ENCODE measurements at regions not wholly inside any gene's neighbourhood (a gene's known extent, or its start where the extent isn't known, plus 50 kb on each side); places are given as distances from the start of the nearest gene placed in this dataset.

DNA sequence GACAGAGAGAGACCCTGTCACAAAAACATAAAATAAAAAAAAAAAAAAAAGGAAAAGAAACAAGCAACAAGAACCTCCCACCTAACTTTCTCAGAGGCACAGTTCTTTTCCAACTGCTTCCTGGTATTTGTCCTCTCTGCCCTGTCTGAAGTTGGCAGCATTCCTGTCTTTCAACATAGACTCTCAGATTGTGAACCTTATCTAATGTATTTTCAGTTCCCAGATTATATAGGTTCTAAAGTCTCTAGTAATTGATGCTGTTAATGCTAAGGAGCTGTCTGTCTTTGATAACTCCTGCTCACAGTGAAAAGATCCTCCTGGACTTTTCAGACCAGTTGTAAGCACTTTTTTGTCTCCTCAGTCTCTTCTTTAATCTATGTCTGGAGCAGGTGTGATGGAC lies 199.5 kb upstream of the P2RY1 start:
- DNase-seq, result no peak
- no peak overlapping the region for H3K4me3 Mint-ChIP-seq (ENCODE audit: unreplicated experiment)
- H3K27me3 Mint-ChIP-seq (ENCODE audit: unreplicated experiment), result no peaks in the 10 kb centered on the region
- no peaks in the 10 kb centered on the region for H3K9me3 Mint-ChIP-seq (ENCODE audit: unreplicated experiment)
- H3K4me1 Mint-ChIP-seq (ENCODE audit: low read depth, unreplicated experiment), result no peaks in the 10 kb centered on the region
- TF ChIP-seq, protein P1, sequence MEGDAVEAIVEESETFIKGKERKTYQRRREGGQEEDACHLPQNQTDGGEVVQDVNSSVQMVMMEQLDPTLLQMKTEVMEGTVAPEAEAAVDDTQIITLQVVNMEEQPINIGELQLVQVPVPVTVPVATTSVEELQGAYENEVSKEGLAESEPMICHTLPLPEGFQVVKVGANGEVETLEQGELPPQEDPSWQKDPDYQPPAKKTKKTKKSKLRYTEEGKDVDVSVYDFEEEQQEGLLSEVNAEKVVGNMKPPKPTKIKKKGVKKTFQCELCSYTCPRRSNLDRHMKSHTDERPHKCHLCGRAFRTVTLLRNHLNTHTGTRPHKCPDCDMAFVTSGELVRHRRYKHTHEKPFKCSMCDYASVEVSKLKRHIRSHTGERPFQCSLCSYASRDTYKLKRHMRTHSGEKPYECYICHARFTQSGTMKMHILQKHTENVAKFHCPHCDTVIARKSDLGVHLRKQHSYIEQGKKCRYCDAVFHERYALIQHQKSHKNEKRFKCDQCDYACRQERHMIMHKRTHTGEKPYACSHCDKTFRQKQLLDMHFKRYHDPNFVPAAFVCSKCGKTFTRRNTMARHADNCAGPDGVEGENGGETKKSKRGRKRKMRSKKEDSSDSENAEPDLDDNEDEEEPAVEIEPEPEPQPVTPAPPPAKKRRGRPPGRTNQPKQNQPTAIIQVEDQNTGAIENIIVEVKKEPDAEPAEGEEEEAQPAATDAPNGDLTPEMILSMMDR (IDR thresholded peaks at IDR 0.05; ENCODE audit: partially characterized antibody, unreplicated experiment), result no peak
- no peaks in the 10 kb centered on the region for H3K36me3 Mint-ChIP-seq (ENCODE audit: unreplicated experiment)
- no peak overlapping the region for H3K27ac Mint-ChIP-seq (ENCODE audit: unreplicated experiment)

DNA sequence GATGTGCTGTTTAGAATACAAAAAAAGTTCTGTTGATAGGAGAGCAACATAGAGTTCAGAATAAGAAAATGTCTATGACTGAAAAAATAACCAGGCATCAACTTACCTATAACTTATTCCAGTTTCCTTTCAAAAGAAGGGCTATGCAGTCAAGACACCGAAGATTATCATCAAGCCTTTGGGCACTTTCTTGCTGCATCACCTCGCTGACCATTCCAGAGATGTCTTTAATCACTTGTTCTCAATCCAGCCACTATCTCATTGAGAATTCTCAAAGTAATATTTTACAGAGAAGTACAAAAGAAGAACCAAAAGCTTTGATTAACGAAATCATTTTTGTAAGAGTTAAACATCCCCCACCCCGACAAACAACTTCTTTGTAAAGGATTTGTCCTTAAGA lies 198.3 kb upstream of the P2RY1 start:
- Mint-ChIP-seq H3K4me3 (ENCODE audit: unreplicated experiment) (no peak overlapping the region), H3K27ac (ENCODE audit: unreplicated experiment) (no peak overlapping the region), H3K36me3 (ENCODE audit: unreplicated experiment) (no peaks in the 10 kb centered on the region), H3K9me3 (ENCODE audit: unreplicated experiment) (no peaks in the 10 kb centered on the region), H3K4me1 (ENCODE audit: low read depth, unreplicated experiment) (no peaks in the 10 kb centered on the region), H3K27me3 (ENCODE audit: unreplicated experiment) (no peaks in the 10 kb centered on the region)
- no peak for DNase-seq
- TF ChIP-seq, protein P1 (IDR thresholded peaks at IDR 0.05; ENCODE audit: partially characterized antibody, unreplicated experiment), result no peak

DNA sequence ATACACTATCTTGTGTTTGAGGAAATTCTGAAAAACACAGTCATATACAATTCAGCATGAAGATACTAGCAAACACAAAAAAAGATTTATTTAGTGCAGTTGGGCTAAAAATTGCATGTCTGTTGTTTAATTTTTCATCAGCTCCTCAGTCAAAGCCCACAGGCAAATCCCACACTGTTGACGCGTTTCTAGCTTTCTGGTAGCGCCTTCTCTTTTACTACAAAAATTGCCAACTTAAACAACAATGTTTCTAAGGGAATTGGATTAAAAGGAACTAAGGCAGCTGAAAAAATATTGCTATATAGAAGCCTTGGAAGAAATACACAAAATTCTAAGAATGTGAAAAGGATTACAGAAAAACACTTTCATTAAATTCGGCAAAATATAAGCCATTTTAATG lies 196.7 kb upstream of the P2RY1 start:
- DNase-seq, result no peak
- H3K27me3 Mint-ChIP-seq (ENCODE audit: unreplicated experiment), result no peaks in the 10 kb centered on the region
- no peak overlapping the region for H3K4me3 Mint-ChIP-seq (ENCODE audit: unreplicated experiment)
- no peaks in the 10 kb centered on the region for H3K36me3 Mint-ChIP-seq (ENCODE audit: unreplicated experiment)
- H3K9me3 Mint-ChIP-seq (ENCODE audit: unreplicated experiment), result no peaks in the 10 kb centered on the region
- H3K4me1 Mint-ChIP-seq (ENCODE audit: low read depth, unreplicated experiment), result no peaks in the 10 kb centered on the region
- no peak overlapping the region for H3K27ac Mint-ChIP-seq (ENCODE audit: unreplicated experiment)
- TF ChIP-seq, protein P1 (IDR thresholded peaks at IDR 0.05; ENCODE audit: partially characterized antibody, unreplicated experiment), result no peak

DNA sequence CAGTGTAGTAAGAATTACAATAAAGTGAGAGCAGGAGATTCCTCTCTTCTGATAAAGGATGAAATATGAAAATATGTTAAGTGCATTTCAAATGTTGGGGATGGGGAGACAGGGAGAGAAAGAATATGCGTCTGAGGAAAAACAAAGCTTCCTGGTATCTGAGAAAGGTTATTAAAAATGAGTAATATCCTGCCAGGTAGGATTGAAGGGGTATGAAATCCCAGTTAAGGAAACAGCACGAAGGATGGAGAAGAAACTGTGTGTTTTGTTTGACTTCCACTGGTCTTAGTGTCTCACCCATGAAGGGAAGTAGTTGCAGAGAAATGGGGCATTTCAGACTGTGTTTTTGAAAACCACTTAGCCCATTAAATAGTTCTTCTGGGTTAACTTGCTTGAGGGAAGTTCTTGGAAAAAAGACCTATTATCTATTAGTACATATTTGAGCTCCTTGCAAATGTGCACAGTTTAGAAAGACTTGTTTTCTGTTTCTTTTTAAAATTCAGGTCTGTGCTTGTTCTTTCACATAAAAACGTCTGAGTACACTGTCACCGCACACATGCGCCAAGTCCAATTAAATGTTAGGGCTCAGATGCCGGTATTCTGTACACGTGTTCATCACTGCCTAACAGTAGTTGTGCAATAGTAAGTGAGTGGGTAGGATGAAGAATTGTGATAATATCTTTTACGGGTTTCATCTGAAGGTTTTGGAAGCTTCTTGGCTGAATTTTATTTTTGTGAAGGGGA lies 196.1 kb upstream of the P2RY1 start:
- Mint-ChIP-seq H3K27ac (ENCODE audit: unreplicated experiment) (no peak overlapping the region), H3K36me3 (ENCODE audit: unreplicated experiment) (no peaks in the 10 kb centered on the region), H3K27me3 (ENCODE audit: unreplicated experiment) (no peaks in the 10 kb centered on the region), H3K4me3 (ENCODE audit: unreplicated experiment) (no peak overlapping the region), H3K4me1 (ENCODE audit: low read depth, unreplicated experiment) (no peaks in the 10 kb centered on the region), H3K9me3 (ENCODE audit: unreplicated experiment) (no peaks in the 10 kb centered on the region)
- TF ChIP-seq, protein P1 (IDR thresholded peaks at IDR 0.05; ENCODE audit: partially characterized antibody, unreplicated experiment), result no peak
- DNase-seq, result no peak

DNA sequence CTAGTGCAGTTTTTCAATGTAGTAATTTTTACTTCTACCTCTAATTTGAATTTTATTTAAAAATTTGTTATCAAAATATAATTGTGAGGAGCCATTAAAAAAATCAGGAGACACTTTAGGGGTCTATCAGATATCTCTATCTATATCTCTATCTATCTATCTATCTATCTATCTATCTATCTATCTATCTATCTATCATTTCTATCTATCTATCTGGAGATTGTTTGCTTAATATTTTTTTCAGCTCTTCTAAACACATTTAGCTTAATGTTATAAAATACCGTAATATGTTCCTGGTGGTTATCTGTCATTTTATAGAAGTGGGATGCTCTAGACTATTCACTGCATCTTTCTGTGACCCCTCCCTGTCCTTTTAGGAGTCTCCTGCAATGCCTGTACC lies 193.7 kb upstream of the P2RY1 start:
- no peak for DNase-seq
- H3K27ac Mint-ChIP-seq (ENCODE audit: unreplicated experiment), result no peak overlapping the region
- peaks cover 1% of the 10 kb centered on the region for H3K9me3 Mint-ChIP-seq (ENCODE audit: unreplicated experiment)
- H3K4me1 Mint-ChIP-seq (ENCODE audit: low read depth, unreplicated experiment), result no peaks in the 10 kb centered on the region
- H3K4me3 Mint-ChIP-seq (ENCODE audit: unreplicated experiment), result no peak overlapping the region
- TF ChIP-seq, protein P1 (IDR thresholded peaks at IDR 0.05; ENCODE audit: partially characterized antibody, unreplicated experiment), result no peak
- no peaks in the 10 kb centered on the region for H3K36me3 Mint-ChIP-seq (ENCODE audit: unreplicated experiment)
- H3K27me3 Mint-ChIP-seq (ENCODE audit: unreplicated experiment), result peaks cover 1% of the 10 kb centered on the region

Data from glutamatergic neuron (in vitro differentiated cells).